ENCODE measurements at regions not wholly inside any gene's neighbourhood (a gene's known extent, or its start where the extent isn't known, plus 50 kb on each side); places are given as distances from the start of the nearest gene placed in this dataset.

DNA sequence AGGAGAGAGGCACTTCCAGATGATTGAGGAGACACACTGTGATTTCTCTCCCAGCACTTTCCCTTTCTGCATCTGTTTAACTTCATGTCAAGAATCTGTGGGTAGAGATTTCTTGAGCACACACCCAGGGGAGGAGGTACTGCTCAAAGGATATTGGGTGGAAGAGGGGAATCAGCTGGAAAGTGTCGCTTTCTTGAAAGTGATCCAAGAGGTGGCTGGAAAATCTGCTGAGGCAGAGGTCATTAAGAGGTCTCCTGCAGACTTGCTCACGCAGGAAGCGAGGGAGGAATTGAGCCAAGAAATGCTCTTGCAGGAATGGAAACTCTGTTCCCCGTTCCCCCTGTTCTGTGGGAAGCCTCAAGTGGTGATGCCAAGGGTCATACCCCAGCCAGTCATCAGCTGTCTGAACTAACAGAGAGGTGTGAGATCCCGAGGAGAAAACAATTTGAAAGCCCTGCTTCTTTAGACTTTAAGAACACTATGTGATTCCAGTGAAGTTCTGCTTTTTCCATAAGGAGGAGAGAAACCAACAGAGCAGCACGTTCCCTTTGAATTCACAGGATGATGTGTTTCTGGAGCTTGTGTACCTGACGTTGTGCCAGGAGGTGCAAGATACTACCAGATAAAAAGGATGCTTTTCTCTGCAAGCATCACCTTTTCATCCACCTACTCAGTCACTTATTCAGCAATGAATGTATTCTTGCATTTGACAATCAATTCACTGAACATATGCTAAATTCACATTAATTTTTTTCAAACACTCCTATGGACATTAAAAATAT, 163.4 kb upstream of the GPR12 start:
- Histone ChIP-seq H3K4me3 (replicated peaks in 1 of 2; ENCODE audit: low read depth in 1 of 2, low read length in 2 of 2) (no peak overlapping the region), H2AFZ (ENCODE audit: low read depth, low read length, poor library complexity, severe bottlenecking) (no peak overlapping the region), H3K27me3 (ENCODE audit: insufficient read depth, low read length) (peaks cover 33% of the 10 kb centered on the region), H3K4me1 (ENCODE audit: control insufficient read depth in 1 of 2, insufficient read depth in 2 of 2, low read length in 2 of 2) (peaks cover 3 to 6% of the 10 kb centered on the region in 2 experiments; a peak in 1 of 4 replicates), H3K79me2 (ENCODE audit: insufficient read depth, low read length) (no peaks in the 10 kb centered on the region), H4K20me1 (ENCODE audit: insufficient read depth) (no peaks in the 10 kb centered on the region), H3K27ac (ENCODE audit: low read depth, low read length) (no peak overlapping the region), H3K9me2 (ENCODE audit: insufficient read depth) (no peaks in the 10 kb centered on the region), H3K9ac (ENCODE audit: low read length) (no peak overlapping the region), H3K4me2 (ENCODE audit: low read length) (no peak overlapping the region), H3K36me3 (ENCODE audit: control insufficient read depth in 1 of 2, insufficient read depth in 2 of 2, low read length in 2 of 2) (no peaks in the 10 kb centered on the region), H3K9me3 (ENCODE audit: control insufficient read depth in 1 of 2, insufficient read depth in 1 of 2, low read depth in 1 of 2, low read length in 2 of 2) (no peaks in the 10 kb centered on the region)
- CTCF ChIA-PET, result no interaction called here
- ATAC-seq (no peak), DNase-seq (ENCODE audit: low read depth, low spot score) (no peak)
- POLR2A ChIA-PET, result no interaction called here
- TF ChIP-seq EGR1 (IDR thresholded peaks at IDR 0.05; ENCODE audit: low read depth) (no peak), POLR2AphosphoS5 (IDR thresholded peaks at IDR 0.05; ENCODE audit: low read depth, low read length) (no peak), POLR2A (IDR thresholded peaks at IDR 0.05; ENCODE audit: borderline replicate concordance, extremely low read depth, insufficient read depth, insufficient read length) (no peak), SIN3A (IDR thresholded peaks at IDR 0.05; ENCODE audit: low read depth) (no peak), EZH2phosphoT487 (IDR thresholded peaks at IDR 0.05; ENCODE audit: borderline replicate concordance) (no peak), EZH2 (IDR thresholded peaks at IDR 0.05) (no peak), CBX3 (IDR thresholded peaks at IDR 0.05; ENCODE audit: low read depth) (no peak), ELF1 (IDR thresholded peaks at IDR 0.05; ENCODE audit: borderline replicate concordance, low read depth) (no peak), CEBPB (IDR thresholded peaks at IDR 0.05; ENCODE audit: low read depth) (no peak), JUND (IDR thresholded peaks at IDR 0.05) (no peak), CTCF (IDR thresholded peaks at IDR 0.05 in 2 of 3, conservative IDR thresholded peaks at IDR 0.05 in 1 of 3; ENCODE audit: borderline replicate concordance in 1 of 3, insufficient read depth in 1 of 3, low read depth in 2 of 3, low read length in 2 of 3) (no peak), FOSL1 (IDR thresholded peaks at IDR 0.05; ENCODE audit: low read depth) (no peak), RAD21 (IDR thresholded peaks at IDR 0.05; ENCODE audit: low read depth) (no peak), TCF7L2 (IDR thresholded peaks at IDR 0.05; ENCODE audit: borderline replicate concordance, extremely low read depth, insufficient read depth, insufficient read length) (no peak), ZFX (IDR thresholded peaks at IDR 0.05) (no peak)
- TF ChIP-seq, protein P1, sequence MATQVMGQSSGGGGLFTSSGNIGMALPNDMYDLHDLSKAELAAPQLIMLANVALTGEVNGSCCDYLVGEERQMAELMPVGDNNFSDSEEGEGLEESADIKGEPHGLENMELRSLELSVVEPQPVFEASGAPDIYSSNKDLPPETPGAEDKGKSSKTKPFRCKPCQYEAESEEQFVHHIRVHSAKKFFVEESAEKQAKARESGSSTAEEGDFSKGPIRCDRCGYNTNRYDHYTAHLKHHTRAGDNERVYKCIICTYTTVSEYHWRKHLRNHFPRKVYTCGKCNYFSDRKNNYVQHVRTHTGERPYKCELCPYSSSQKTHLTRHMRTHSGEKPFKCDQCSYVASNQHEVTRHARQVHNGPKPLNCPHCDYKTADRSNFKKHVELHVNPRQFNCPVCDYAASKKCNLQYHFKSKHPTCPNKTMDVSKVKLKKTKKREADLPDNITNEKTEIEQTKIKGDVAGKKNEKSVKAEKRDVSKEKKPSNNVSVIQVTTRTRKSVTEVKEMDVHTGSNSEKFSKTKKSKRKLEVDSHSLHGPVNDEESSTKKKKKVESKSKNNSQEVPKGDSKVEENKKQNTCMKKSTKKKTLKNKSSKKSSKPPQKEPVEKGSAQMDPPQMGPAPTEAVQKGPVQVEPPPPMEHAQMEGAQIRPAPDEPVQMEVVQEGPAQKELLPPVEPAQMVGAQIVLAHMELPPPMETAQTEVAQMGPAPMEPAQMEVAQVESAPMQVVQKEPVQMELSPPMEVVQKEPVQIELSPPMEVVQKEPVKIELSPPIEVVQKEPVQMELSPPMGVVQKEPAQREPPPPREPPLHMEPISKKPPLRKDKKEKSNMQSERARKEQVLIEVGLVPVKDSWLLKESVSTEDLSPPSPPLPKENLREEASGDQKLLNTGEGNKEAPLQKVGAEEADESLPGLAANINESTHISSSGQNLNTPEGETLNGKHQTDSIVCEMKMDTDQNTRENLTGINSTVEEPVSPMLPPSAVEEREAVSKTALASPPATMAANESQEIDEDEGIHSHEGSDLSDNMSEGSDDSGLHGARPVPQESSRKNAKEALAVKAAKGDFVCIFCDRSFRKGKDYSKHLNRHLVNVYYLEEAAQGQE (IDR thresholded peaks at IDR 0.05; ENCODE audit: low read depth), result no peak
- TF ChIP-seq, protein P2, sequence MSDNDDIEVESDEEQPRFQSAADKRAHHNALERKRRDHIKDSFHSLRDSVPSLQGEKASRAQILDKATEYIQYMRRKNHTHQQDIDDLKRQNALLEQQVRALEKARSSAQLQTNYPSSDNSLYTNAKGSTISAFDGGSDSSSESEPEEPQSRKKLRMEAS (IDR thresholded peaks at IDR 0.05), result no peak
- TF ChIP-seq, protein P3, sequence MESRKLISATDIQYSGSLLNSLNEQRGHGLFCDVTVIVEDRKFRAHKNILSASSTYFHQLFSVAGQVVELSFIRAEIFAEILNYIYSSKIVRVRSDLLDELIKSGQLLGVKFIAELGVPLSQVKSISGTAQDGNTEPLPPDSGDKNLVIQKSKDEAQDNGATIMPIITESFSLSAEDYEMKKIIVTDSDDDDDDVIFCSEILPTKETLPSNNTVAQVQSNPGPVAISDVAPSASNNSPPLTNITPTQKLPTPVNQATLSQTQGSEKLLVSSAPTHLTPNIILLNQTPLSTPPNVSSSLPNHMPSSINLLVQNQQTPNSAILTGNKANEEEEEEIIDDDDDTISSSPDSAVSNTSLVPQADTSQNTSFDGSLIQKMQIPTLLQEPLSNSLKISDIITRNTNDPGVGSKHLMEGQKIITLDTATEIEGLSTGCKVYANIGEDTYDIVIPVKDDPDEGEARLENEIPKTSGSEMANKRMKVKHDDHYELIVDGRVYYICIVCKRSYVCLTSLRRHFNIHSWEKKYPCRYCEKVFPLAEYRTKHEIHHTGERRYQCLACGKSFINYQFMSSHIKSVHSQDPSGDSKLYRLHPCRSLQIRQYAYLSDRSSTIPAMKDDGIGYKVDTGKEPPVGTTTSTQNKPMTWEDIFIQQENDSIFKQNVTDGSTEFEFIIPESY (IDR thresholded peaks at IDR 0.05; ENCODE audit: extremely low read depth, insufficient replicate concordance, low read length), result no peak
- TF ChIP-seq, protein P4, sequence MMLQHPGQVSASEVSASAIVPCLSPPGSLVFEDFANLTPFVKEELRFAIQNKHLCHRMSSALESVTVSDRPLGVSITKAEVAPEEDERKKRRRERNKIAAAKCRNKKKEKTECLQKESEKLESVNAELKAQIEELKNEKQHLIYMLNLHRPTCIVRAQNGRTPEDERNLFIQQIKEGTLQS (IDR thresholded peaks at IDR 0.05), result no peak
- intact Hi-C loops (cut with micrococcal nuclease), result no loop called here
- BruUV-seq (replicated peaks), result no TSS peak
- RAD21 ChIA-PET (ENCODE audit: low non-redundant PET in 1 of 2, low total read pairs in 2 of 2, uncharacterized antibody in 2 of 2, unreplicated experiment in 2 of 2), result no interaction called here
